Activated naive CD4-positive, alpha-beta T cell treated with Interleukin-2 at 50 U/mL for 16 hours (primary cell): ENCODE measurements at regions not wholly inside any gene's neighbourhood (a gene's known extent, or its start where the extent isn't known, plus 50 kb on each side); places are given as distances from the start of the nearest gene placed in this dataset.

Experiments
- DNase-seq: peaks from one replicate; pipeline ENCODE4 v3.0.0-alpha.2; 2020

DNA sequence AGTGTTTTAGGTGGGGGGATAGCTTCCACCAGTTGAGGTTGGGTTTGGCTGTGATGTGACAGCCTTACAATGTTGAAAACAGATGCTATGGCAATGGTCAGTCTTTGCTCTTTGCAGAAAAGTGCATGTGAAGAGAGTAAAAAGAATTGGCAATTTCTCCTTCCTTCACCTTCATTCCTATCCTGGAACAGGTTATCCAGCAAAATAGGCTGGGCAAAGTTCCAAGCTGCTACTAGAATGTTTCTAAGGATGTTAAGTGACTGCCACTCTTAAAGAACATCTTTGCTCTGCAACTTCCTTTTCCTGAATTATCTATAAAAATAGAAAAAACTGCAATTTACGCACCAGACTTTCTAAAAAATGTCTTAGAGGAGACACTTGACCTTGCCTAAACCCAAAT, 50.1 kb upstream of the MYCBP2 start:
- DNase-seq, result no peak
